Pons (tissue), 1 donor: ENCODE measurements at regions not wholly inside any gene's neighbourhood (a gene's known extent, or its start where the extent isn't known, plus 50 kb on each side); places are given as distances from the start of the nearest gene placed in this dataset.
"Not testable (repeated sequence)": the region's sequence is repeated elsewhere in the genome, so short reads cannot be mapped to it uniquely, and the experiment has no call there.

Experiments
- DNase-seq: peaks from one replicate; pipeline ENCODE4 v3.0.0-alpha.2; 2016; ENCODE audit warnings: low spot score

- no peak for DNase-seq
Measured at GRCh38 chr10:71084061-71084817, 128.1 kb upstream of the UNC5B start.

GRCh38 chr10:71084818-71085126 lies 127.6 kb upstream of the UNC5B start:
- DNase-seq = no peak

- DNase-seq = no peak
Measured at GRCh38 chr10:71085689-71086438, 126.5 kb upstream of the UNC5B start.

DNA sequence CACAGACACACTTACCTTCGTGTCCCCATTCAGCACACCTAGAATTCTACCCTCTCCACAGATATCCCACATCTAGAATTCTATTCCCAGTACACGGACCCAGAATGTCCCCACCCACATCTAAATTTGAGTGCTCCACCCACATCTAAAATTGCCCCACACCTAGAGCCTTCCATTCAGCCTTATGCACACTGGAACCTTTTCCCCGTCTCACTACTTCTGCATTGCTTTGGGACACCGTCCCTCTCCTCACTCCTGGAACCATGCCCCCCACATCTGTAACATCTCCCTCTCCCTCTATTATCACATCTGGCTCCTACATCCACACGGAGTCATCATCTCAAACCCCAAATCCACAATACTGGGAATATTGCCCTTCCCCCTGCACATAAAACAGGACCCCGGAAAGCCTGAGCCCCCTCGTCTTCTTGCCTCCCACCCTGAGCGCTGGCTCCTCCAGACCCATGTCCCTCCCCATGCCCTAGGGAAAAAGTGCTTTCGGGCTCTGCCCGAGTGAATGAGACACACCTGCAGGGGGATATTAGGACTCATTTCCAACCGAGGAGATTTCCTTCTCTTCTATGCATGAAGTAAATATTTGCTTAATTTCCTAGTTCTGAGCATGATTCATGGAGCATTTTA lies 125.8 kb upstream of the UNC5B start:
- no peak for DNase-seq

DNA sequence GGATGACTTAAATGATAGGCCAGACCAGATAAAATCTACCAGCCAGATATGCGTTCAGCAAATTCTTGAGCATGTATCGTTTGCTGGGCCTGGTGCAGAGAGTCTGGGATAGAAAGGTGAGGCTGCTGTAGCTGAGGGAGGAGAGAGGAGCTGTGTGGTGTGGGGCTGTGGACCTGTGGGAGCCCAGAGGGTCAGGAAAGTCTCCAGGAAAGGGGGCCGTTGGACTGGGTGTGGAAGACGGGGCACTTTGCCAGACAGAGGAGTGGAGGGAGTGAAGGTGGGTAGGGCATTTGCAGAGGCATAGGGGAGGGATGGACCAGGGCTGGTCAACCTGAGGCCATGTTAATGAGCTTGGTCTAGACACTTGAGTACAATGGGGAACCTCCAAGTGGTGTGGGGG lies 124.7 kb upstream of the UNC5B start:
- DNase-seq = no peak

DNA sequence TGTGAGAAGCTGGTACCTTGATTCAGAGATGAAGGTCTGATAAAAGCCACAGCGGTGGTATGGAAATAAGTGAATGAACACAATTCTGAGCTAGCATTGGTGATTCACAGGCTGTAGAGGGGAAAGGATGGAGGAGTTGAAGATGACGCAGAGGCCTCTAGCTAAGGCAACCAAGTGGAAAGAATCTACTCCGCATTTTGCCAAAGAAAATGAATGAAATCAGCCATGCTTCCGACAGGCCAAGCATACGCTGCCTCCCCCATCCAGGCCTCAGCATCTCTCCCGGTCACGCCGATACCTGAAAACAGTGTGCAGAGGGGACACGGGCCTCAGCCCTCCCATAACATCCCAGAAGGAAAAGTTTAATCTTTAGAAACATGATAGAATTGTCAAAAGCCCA lies 124.3 kb upstream of the UNC5B start:
- DNase-seq = no peak

- DNase-seq = not testable (repeated sequence)
Measured at GRCh38 chr10:71088578-71088977, 123.8 kb upstream of the UNC5B start.

DNA sequence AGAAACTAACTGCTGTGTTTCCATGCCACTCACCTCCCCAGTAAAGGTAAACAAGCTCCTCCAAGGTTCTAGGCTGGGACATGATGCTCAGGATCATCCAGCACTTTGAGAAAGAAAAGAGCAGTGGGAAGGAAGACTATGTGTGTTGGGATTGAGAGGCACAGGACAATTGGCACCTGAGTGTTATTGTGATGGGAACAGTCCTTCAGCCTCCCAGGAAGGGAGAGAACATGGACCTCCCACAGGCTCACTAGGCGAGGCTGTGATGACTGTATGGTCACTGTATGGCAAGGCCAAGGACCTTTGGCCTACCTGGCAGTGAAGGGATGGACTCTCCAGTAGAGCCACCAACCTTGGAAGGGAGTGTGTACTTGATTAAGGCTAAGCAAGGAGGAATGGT lies 123.2 kb upstream of the UNC5B start:
- no peak for DNase-seq

- no peak for DNase-seq
Measured at GRCh38 chr10:71090330-71090729, 122.0 kb upstream of the UNC5B start.

GRCh38 chr10:71090801-71091200 lies 121.6 kb upstream of the UNC5B start:
- DNase-seq = no peak

GRCh38 chr10:71092812-71093401 lies 119.5 kb upstream of the UNC5B start:
- no peak for DNase-seq

DNA sequence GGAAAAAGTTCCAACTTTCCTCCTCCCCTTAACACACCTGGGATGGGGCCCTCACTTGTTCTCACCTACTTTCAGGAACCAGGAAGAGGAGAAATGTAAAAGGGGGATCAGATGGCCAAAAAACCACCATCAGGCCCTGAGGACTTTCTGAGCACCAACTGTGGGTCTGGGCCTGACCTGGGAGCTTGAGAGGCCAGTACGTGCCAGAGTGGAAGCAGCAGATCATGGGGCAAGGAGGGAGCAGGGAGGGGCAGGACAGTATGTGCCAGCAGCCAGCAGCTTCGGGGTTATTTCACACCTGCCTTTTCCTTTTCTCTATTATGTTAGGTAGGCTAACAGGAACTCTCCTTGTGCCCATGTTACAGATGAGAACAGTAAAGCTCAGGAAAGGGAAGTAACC lies 118.8 kb upstream of the UNC5B start:
- DNase-seq = no peak

DNA sequence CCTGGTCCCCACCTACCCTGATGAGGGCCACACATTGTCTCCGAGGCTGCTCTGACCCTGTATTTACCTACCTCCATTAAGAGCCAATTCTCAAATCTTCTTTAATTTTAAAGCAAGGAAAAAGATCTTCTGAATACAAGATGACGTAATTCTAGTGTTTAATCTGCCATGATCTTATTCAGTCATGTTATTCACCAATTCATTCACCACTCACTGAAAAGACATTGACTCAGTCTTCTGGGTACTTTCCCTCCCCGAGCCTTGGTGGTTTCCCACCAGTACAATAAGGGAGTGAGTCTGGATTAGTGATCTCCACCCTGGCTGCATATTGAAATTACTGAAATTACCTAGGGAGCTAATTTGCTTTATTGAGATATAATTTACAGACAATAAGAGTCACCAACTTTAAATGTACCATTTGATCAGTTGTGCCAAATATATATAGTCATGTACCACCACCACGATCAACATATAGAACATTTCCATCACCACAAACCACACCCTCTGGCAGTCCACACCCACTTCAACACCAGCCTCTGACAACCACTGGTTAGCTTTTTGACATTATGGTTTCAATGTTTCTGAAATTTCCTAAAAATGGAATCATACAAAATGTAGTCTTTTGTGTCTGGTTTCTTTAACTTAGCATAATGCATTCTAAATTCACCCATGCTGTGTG lies 117.5 kb upstream of the UNC5B start:
- DNase-seq = no peak

DNA sequence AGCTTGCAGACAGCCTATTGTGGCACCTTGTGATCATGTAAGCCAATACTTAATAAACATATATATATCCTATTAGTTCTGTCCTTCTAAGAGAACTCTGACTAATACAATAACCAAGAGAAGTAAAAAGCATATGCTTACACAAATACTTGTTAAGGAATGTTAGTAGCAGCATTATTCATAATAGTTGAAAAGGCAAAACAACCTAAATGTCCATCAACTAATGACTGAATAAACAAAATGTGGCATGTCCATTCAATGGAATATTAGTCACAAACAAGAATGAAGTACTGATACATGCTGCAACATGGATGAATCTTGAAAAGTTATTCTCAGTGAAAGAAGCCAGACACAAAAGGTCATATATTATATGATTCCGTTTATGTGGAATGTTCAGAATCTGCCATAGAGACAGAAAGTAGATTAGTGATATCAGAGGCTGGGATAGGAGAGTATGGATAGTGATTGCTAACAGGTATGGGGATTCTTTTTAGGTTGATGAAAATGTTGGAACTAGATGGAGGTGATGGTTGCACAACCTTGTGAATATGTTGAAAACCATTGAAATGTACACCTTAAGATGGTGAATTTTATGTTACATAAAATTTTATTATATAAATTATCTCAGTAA lies 112.5 kb upstream of the UNC5B start:
- no peak for DNase-seq

DNA sequence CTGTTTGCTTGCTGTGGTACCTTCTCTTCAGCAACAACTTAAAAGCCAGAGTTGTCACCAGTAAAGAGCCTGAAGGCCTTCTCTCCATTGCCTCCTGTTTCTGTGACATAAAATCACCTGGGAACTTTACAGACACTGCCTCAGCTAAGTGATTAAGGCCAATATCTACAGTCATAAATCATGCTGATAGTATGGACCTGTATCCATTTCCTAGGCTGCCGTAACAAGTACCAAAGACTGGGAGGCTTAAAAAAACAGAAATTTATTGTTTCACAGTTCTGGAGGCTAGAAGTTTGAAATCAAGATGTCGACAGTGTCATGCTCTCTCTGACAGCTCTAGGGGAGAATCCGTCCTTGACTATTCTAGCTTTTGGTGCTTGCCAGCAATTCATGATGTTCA lies 108.4 kb upstream of the UNC5B start:
- DNase-seq = no peak

GRCh38 chr10:71106151-71106550 lies 106.2 kb upstream of the UNC5B start:
- DNase-seq = peak; percentile 35

DNA sequence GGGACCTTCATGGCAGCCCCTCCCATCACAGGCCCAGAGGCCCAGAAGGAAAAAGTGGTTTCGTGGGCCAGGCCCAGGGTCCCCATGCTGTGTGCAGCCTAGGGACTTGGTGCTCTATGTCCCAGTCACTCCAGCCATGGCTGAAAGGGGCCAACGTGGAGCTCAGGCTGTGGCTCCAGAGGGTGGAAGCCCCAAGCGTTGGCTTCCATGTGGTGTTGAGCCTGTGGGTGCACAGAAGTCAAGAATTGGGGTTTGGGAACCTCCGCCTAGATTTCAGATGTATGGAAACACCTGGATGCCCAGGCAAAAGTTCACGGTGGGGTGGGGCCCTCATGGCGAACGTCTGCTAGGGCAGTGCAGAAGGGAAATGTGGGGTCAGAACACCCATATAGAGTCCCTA lies 105.3 kb upstream of the UNC5B start:
- DNase-seq = not testable (repeated sequence)

- DNase-seq = peak; percentile 8
Measured at GRCh38 chr10:71108042-71108441, 104.3 kb upstream of the UNC5B start.

DNA sequence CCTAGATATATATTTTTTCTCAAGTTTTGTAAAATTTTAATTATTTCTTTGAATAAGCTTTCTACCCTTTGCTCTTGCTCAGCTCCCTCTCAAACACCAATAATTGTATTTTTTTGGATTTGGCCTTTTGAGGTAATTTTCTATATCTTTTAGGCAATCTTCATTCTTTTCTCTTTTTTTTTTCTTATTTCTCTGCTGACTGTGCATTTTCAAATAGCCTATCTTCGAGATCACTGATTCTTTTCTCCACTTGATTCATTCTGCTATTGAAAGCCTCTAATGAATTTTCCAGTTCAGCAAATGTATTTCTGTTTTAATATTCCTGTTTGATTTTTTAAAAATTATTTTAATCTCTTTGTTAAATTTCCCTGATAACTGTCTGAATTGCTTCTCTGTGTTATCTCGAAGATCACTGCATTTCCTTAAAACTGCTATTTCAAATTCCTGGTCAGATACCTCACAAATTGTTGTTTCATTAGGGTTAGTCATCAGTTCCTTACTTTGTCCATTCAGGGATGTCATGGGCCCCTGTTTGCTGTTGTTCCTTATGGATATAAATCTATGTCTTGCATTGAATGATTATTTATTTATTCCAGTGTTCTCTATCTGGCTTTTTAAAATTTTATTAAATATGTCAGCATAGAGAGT lies 100.1 kb upstream of the UNC5B start:
- DNase-seq = no peak

DNA sequence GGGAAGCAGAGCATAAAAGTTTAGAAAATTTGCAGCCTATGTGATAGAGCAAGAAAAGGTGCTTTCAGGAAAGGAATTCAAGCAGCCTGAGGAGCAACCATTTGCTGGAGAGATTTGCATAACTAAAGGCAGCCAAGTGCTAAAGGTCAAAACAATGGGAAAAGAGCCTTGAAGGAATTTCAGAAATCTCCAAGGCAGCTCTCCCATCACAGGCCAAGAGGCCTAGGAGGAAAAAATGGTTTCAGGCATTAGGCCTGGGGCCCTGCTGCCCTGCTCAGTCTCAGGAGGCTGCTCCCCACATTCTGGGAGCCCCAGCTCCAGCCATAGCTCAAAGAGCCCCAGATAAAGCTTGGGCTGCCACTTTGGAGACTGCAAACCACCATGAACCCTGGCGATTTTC lies 95.9 kb upstream of the UNC5B start:
- no peak for DNase-seq

DNA sequence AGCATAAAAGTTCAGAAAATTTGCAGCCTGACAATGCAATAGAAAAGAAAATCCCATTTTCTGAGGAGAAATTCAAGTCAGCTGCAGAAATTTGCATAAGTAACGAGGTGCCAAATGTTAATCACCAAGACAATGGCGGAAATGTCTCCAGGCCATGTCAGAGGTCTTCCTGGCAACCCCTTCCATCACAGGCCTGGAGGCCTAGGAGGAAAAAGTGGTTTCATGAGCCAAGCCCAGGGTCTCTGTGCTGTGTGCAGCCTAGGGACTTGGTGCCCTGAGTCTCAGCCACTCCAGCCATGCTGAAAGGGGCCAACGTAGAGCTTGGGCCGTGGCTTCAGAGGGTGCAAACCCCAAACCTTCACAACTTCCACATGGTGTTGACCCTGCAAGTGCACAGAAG lies 94.8 kb upstream of the UNC5B start:
- DNase-seq = not testable (repeated sequence)
